BLaER1 treated with 17β-estradiol and CSF1 and Interleukin-3, amounts not matched to agents 10 nM and 100 nM (cell line): ENCODE measurements at regions not wholly inside any gene's neighbourhood (a gene's known extent, or its start where the extent isn't known, plus 50 kb on each side); places are given as distances from the start of the nearest gene placed in this dataset.

Experiments
- H3K27ac ChIP-seq, 11 experiments: shearing (Covaris generic); formaldehyde crosslinking; 2 replicates each; pipeline ENCODE4 v1.8.1; 2022
- H3K27me3 ChIP-seq, 11 experiments: shearing (Covaris generic); formaldehyde crosslinking; 2 replicates each; pipeline ENCODE4 v1.8.1; 2022
- H3K36me3 ChIP-seq, 11 experiments: shearing (Covaris generic); formaldehyde crosslinking; 2 replicates each; pipeline ENCODE4 v1.8.1; 2022
- H3K4me1 ChIP-seq, 10 experiments: shearing (Covaris generic); formaldehyde crosslinking; 2 replicates each; pipeline ENCODE4 v1.8.1; 2022
- H3K4me2 ChIP-seq, 11 experiments: shearing (Covaris generic); formaldehyde crosslinking; 2 replicates each; pipeline ENCODE4 v1.8.1; 2022
- H3K4me3 ChIP-seq, 10 experiments: shearing (Covaris generic); formaldehyde crosslinking; 2 replicates each; pipeline ENCODE4 v1.8.1; 2022
- H3K9ac ChIP-seq, 11 experiments: shearing (Covaris generic); formaldehyde crosslinking; 2 replicates each; pipeline ENCODE4 v1.8.1; 2022
- H3K9me3 ChIP-seq, 11 experiments: shearing (Covaris generic); formaldehyde crosslinking; replicated peaks in 1 of 11; 2 replicates each; pipeline ENCODE4 v1.8.1; 2022
- H4K20me1 ChIP-seq, 11 experiments: shearing (Covaris generic); formaldehyde crosslinking; 2 replicates each; pipeline ENCODE4 v1.8.1; 2022
- Cebpa-rat ChIP-seq, 11 experiments: shearing (Covaris generic); IDR thresholded peaks; 2 replicates each; pipeline ENCODE4 v1.8.1; 2022

GRCh38 chr17:33435721-33436301 lies 142.7 kb upstream of the ASIC2 start:
- H4K20me1 ChIP-seq: no peaks in the 10 kb centered on the region
- no peaks in the 10 kb centered on the region for H3K27me3 ChIP-seq
- H3K36me3 ChIP-seq: no peaks in the 10 kb centered on the region
- TF ChIP-seq Cebpa-rat (IDR thresholded peaks at IDR 0.05): no peak
- H3K9ac ChIP-seq: peak overlapping the region in 2 of 11 experiments; percentile 2 to 37; a peak in 3 of 22 replicates
- H3K27ac ChIP-seq: peak overlapping the region in 4 of 11 experiments; percentile 29 to 66 (median 44); a peak in 8 of 22 replicates
- H3K4me2 ChIP-seq: peak overlapping the region in 3 of 11 experiments; percentile 26 to 58 (median 53); a peak in 6 of 22 replicates
- peaks cover 0 to 38% (median 3%) of the 10 kb centered on the region in 10 experiments; a peak in 8 of 20 replicates for H3K4me1 ChIP-seq
- peaks cover 0 to 5% (median 0%) of the 10 kb centered on the region in 11 experiments; a peak in 2 of 22 replicates for H3K9me3 ChIP-seq
- no peak overlapping the region for H3K4me3 ChIP-seq

GRCh38 chr17:33436321-33436720 lies 143.2 kb upstream of the ASIC2 start:
- Histone ChIP-seq H3K4me1 (peaks cover 0 to 38% (median 3%) of the 10 kb centered on the region in 10 experiments; a peak in 8 of 20 replicates), H3K36me3 (no peaks in the 10 kb centered on the region), H4K20me1 (no peaks in the 10 kb centered on the region), H3K27ac (peak overlapping the region in 4 of 11 experiments; percentile 34 to 66 (median 50); a peak in 7 of 22 replicates), H3K4me2 (peak overlapping the region in 3 of 11 experiments; percentile 26 to 58 (median 53); a peak in 6 of 22 replicates), H3K9me3 (peaks cover 0 to 5% (median 0%) of the 10 kb centered on the region in 11 experiments; a peak in 2 of 22 replicates), H3K9ac (peak overlapping the region in 2 of 11 experiments; percentile 2 to 37; a peak in 2 of 22 replicates), H3K4me3 (no peak overlapping the region), H3K27me3 (no peaks in the 10 kb centered on the region)
- TF ChIP-seq Cebpa-rat (IDR thresholded peaks at IDR 0.05): no peak

GRCh38 chr17:33438139-33438538 lies 145.0 kb upstream of the ASIC2 start:
- Histone ChIP-seq H3K4me3 (no peak overlapping the region), H3K4me2 (peak overlapping the region in 4 of 11 experiments; percentile 0 to 8 (median 1); a peak in 4 of 22 replicates), H3K9me3 (peaks cover 4 to 13% (median 8%) of the 10 kb centered on the region in 11 experiments; a peak in 16 of 22 replicates), H3K27me3 (no peaks in the 10 kb centered on the region), H4K20me1 (no peaks in the 10 kb centered on the region), H3K9ac (no peak overlapping the region), H3K4me1 (peaks cover 0 to 38% (median 3%) of the 10 kb centered on the region in 10 experiments; a peak in 8 of 20 replicates), H3K36me3 (no peaks in the 10 kb centered on the region), H3K27ac (peak overlapping the region in 3 of 11 experiments; percentile 26 to 55 (median 41); a peak in 5 of 22 replicates)
- TF ChIP-seq Cebpa-rat (IDR thresholded peaks at IDR 0.05): peak in 2 of 11 experiments; percentile 54 to 58; a peak in 3 of 22 replicates

GRCh38 chr17:33438578-33438977 lies 145.5 kb upstream of the ASIC2 start:
- TF ChIP-seq Cebpa-rat (IDR thresholded peaks at IDR 0.05): no peak
- Histone ChIP-seq H3K9me3 (peaks cover 4 to 15% (median 9%) of the 10 kb centered on the region in 11 experiments; a peak in 17 of 22 replicates), H3K4me1 (peaks cover 0 to 38% (median 3%) of the 10 kb centered on the region in 10 experiments; a peak in 8 of 20 replicates), H3K27ac (peak overlapping the region in 3 of 11 experiments; percentile 26 to 55 (median 41); a peak in 4 of 22 replicates), H3K36me3 (no peaks in the 10 kb centered on the region), H3K4me3 (no peak overlapping the region), H3K9ac (no peak overlapping the region), H3K4me2 (peak overlapping the region in 3 of 11 experiments; percentile 0 to 8 (median 1); a peak in 2 of 22 replicates), H3K27me3 (no peaks in the 10 kb centered on the region), H4K20me1 (no peaks in the 10 kb centered on the region)

- Histone ChIP-seq H3K27me3 (no peaks in the 10 kb centered on the region), H3K36me3 (no peaks in the 10 kb centered on the region), H3K4me1 (peaks cover 0 to 24% (median 0%) of the 10 kb centered on the region in 10 experiments; a peak in 7 of 20 replicates), H3K4me2 (no peak overlapping the region), H3K9me3 (peaks cover 7 to 15% (median 9%) of the 10 kb centered on the region in 11 experiments; a peak in 17 of 22 replicates), H4K20me1 (no peaks in the 10 kb centered on the region), H3K27ac (no peak overlapping the region), H3K4me3 (no peak overlapping the region), H3K9ac (no peak overlapping the region)
- no peak for TF ChIP-seq Cebpa-rat (IDR thresholded peaks at IDR 0.05)
These were observed 149.2 kb upstream of the ASIC2 start for GRCh38 chr17:33442320-33442719.

GRCh38 chr17:33444731-33445130 lies 151.6 kb upstream of the ASIC2 start:
- H3K4me2 ChIP-seq: no peak overlapping the region
- no peaks in the 10 kb centered on the region for H4K20me1 ChIP-seq
- no peak overlapping the region for H3K9ac ChIP-seq
- no peaks in the 10 kb centered on the region for H3K27me3 ChIP-seq
- H3K27ac ChIP-seq: no peak overlapping the region
- H3K36me3 ChIP-seq: no peaks in the 10 kb centered on the region
- H3K4me3 ChIP-seq: no peak overlapping the region
- H3K9me3 ChIP-seq: peaks cover 7 to 20% (median 17%) of the 10 kb centered on the region in 11 experiments; a peak in 19 of 22 replicates
- peaks cover 0 to 7% (median 3%) of the 10 kb centered on the region in 10 experiments; a peak in 4 of 20 replicates for H3K4me1 ChIP-seq
- TF ChIP-seq Cebpa-rat (IDR thresholded peaks at IDR 0.05): no peak

GRCh38 chr17:33447090-33447489 lies 154.0 kb upstream of the ASIC2 start:
- H3K27ac ChIP-seq: no peak overlapping the region
- H3K4me1 ChIP-seq: peaks cover 0 to 7% (median 2%) of the 10 kb centered on the region in 10 experiments; a peak in 4 of 20 replicates
- peaks cover 7 to 20% (median 17%) of the 10 kb centered on the region in 11 experiments; a peak in 19 of 22 replicates for H3K9me3 ChIP-seq
- H3K4me3 ChIP-seq: no peak overlapping the region
- H3K9ac ChIP-seq: no peak overlapping the region
- H4K20me1 ChIP-seq: no peaks in the 10 kb centered on the region
- no peaks in the 10 kb centered on the region for H3K27me3 ChIP-seq
- H3K4me2 ChIP-seq: no peak overlapping the region
- TF ChIP-seq Cebpa-rat (IDR thresholded peaks at IDR 0.05): no peak
- no peaks in the 10 kb centered on the region for H3K36me3 ChIP-seq

- no peak for TF ChIP-seq Cebpa-rat (IDR thresholded peaks at IDR 0.05)
- Histone ChIP-seq H3K4me1 (peaks cover 0 to 7% (median 2%) of the 10 kb centered on the region in 10 experiments; a peak in 4 of 20 replicates), H3K9ac (no peak overlapping the region), H3K9me3 (peaks cover 0 to 11% (median 5%) of the 10 kb centered on the region in 11 experiments; a peak in 7 of 22 replicates), H3K4me3 (no peak overlapping the region), H4K20me1 (no peaks in the 10 kb centered on the region), H3K36me3 (no peaks in the 10 kb centered on the region), H3K27me3 (no peaks in the 10 kb centered on the region), H3K4me2 (no peak overlapping the region), H3K27ac (no peak overlapping the region)
These were observed 158.1 kb upstream of the ASIC2 start for GRCh38 chr17:33451221-33451620.

- H3K4me3 ChIP-seq: no peak overlapping the region
- no peak for TF ChIP-seq Cebpa-rat (IDR thresholded peaks at IDR 0.05)
- no peaks in the 10 kb centered on the region for H3K9me3 ChIP-seq
- H3K27me3 ChIP-seq: no peaks in the 10 kb centered on the region
- H4K20me1 ChIP-seq: no peaks in the 10 kb centered on the region
- H3K4me2 ChIP-seq: no peak overlapping the region
- peaks cover 0 to 7% (median 0%) of the 10 kb centered on the region in 10 experiments; a peak in 3 of 20 replicates for H3K4me1 ChIP-seq
- H3K36me3 ChIP-seq: no peaks in the 10 kb centered on the region
- no peak overlapping the region for H3K27ac ChIP-seq
- H3K9ac ChIP-seq: no peak overlapping the region
These were observed 164.4 kb upstream of the ASIC2 start for GRCh38 chr17:33457477-33457876.
